NCI-H1105 treated with DMSO at 0.1 percent for 48 hours (cell line): ENCODE measurements at regions not wholly inside any gene's neighbourhood (a gene's known extent, or its start where the extent isn't known, plus 50 kb on each side); places are given as distances from the start of the nearest gene placed in this dataset.
"Not testable (repeated sequence)": the region's sequence is repeated elsewhere in the genome, so short reads cannot be mapped to it uniquely, and the experiment has no call there.

ENCODE experiments used
- DNase-seq: peaks from one replicate; lab custom pipeline; 2025; lab: John Stamatoyannopoulos, UW

DNA sequence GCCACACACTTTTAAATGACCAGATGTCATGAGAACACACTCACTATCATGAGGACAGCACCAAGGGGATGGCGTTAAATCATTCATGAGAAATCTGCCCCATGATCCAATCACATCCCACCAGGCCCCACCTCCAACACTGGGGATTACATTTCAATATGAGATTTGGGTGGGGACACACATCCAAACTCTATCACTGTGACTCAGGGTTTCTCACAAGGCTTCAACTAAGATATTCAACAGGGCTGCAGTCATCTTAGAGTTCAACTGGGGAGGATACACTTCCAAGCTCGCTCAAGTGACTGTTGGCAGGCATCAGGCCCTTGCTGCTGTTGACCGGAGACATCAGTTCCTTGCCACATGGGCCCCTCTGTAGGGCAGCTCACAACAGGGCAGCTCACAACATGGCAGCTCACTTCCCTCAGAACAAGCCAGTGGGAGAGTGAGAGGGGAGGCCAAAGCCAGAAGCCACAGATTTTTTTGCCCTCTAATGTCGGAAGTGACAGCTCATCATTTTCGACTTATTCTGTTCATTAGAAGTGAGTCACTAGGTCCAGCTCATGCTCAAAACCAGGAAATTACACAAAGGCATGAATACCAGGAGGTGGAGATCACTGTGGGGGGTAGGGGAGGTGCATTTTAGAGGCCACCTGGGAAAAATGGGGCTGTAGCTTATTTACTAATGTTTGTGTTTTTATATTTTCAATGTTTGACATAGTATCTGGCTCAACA, 50.8 kb upstream of the PTHLH start:
- DNase-seq, result no peak

DNA sequence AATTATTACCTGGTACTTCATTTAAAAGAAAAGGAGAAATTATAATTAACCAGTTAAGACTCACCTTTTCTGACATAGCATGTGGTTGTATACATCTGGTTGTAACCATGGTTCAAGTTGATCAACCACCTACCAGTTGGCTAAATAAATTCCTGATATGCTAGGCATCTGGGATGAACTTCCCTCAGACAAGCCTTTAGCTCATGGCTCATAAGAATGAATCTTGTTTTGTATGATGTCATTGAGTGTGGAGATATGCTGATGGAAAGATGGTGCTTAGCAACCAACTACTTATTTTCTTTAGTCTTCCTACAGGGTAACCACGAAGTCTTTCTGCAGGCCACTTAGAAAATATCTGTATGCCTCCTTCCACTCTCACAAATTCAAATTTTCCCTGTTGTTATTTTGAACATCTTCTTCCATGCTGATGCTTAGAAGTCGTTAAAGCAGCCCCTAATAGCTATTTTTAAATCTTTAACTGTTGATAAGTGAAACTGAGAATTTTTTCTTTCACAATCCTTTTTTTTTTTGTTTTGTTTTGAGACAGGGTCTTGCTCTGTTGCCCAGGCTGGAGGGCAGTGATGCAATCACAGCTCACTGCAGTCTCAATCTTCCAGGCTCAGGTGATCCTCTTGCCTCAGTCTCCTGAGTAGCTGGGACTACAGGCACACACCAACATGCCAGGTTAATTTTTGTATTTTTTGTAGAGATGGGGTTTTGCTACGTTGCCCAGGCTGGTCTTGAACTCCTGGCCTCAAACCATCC, 51.9 kb upstream of the PTHLH start:
- DNase-seq, result no peak

GRCh38 chr12:28025821-28026505, 53.4 kb upstream of the PTHLH start:
- no peak for DNase-seq

GRCh38 chr12:28026701-28027100, 54.2 kb upstream of the PTHLH start:
- DNase-seq, result no peak

- DNase-seq, result no peak
These were observed 54.8 kb upstream of the PTHLH start for GRCh38 chr12:28027328-28027727.

DNA sequence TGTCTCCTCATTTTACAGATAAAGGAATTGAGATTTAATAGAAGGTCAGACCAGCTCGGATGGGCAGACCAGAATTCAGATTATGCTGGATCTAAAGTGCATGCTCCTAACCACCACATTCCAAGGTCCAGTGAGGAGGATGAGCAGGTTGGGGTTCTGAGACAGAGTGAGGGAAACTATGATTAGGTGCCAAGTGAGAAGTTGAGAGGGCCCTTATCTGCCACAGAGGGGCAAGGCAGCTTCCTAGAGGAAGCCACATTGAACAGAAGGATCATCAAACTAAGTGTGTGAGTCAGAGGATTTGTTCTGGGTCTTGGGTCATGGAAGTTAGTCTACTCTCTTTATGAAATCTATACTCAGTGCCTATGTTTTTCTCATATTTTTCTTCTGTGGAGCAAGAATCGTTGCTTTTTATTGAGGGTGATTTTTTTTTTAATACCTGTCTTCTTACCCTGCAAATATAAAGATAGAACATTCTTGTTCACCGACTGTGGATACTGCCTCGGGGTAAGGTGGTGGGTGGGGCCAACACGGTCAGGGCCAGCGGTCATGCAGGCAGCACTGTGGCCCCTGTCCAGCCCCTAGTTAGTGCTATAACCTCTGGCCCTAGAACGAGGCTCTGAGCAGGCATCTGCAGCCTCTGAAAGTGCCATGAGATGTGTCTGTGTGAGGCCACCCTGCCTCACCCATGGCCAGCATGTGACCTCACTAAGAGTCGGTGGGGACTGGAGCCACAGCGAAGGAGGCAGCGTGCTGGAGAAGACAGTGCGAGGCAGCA, 55.6 kb upstream of the PTHLH start:
- DNase-seq, result no peak

DNA sequence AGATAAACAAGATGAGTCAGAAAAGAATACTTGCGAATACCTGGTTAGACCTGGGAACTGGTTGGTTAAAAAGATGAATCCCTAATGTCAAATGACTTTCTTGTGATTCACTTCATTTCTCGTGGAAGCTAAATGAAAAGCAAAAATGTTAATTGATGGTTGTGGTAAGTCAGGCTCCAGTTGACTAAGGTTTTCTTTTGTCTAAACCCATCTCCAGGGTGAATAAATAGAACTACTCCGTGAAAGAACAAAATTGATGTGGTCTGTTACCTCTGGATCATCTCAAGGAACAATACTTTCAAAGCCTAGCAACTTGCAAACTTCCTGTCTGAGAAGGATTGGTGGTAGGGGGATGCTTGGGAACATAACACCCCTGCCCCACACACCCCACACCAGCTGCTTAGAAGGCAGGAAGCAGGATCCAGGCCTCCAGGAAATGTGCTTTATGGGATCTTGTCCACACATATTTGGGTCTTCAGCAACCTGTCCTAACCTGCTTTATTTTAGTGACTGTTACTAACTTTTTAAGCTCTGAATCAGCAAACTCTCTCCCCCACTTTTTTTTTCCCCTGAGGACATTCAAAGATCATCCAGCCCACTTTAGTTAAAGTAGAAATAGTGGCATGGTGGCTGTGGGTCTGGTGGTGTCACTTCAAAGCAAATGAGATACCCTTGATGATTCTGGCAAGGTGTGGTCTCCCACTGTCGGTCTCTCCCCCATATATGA, 60.4 kb upstream of the PTHLH start:
- DNase-seq, result no peak

DNA sequence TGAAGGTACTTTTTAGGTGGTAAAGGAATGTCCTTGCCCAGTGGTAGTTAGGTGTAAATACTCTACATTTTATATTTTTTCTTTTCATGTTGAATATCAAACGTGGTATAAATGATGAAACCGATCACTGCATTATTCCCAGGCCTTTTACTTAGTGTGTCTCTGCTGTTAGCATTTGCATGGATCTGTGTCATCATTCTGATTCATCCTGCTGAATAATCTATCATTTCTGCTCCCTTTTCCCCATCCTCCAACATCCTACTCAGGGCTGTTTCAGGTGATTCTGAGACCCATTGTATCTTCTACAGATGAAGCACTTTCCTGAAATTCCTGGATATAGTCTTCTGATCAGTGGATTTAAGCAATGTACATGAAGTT, 61.0 kb upstream of the PTHLH start:
- no peak for DNase-seq

- no peak for DNase-seq
These were observed 61.7 kb upstream of the PTHLH start for GRCh38 chr12:28034271-28034670.

- DNase-seq, result no peak
These were observed 63.0 kb upstream of the PTHLH start for GRCh38 chr12:28035500-28035899.

GRCh38 chr12:28036940-28037339, 64.4 kb upstream of the PTHLH start:
- DNase-seq, result no peak

DNA sequence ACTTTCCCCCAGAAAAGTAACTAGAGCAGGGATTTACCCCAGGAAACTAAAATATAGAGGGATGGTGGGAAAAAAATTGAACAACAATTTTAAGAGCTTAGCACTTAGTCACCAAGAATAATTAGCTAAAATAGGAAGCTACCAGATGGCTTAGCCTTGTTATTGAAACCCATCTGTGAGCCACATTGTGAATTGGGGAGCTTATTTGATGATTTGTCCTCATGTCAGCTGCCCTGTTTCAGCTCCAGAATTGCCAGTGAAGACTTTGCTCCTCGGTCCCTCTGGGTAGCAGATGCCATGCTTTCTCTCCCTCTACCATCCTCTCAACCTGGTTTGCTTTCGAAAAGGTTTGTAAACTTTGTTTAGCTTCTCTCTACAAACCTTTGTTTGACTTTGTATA, 67.7 kb upstream of the PTHLH start:
- DNase-seq, result no peak

- DNase-seq, result not testable (repeated sequence)
These were observed 74.1 kb upstream of the PTHLH start for GRCh38 chr12:28046600-28046999.

DNA sequence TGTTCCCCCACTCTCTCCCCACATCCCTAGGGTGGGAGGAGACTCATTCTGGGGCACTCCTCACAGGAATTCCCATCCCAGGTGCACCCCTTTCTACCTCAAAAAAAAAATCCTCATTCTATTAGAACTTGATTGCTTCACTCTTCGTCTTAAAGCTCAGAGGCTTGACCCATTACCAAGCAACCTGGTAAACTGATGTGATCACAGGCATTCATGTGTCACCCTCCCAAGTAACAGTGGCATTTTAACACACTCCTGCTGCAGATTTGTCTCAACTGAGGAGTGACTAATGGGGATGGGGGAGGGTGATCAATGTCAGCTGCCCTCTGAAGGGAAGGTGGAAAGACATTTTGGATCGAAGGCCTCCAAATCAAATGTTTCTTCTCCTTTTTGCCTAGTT, 78.1 kb upstream of the PTHLH start:
- no peak for DNase-seq

- DNase-seq, result no peak
These were observed 79.2 kb upstream of the PTHLH start for GRCh38 chr12:28051516-28052354.

DNA sequence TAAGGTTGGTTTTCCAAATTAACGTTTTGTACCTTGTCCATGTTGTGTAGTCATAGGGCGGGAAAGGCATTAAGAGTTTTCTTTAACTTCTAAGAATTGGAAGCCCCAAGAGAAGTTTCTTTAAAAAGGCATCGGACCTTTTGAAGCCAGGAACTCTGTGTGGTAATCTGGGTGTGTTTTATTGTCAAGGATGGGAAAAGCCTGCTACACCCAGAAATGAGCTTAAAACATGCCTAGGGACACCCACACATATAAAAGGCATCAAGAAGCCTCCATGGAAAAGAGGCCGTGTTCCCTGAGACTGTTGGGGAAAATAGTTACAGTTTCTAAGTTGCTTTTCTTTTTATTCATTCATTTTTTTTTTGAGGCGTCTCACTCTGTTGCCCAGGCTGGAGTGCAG, 81.0 kb upstream of the PTHLH start:
- DNase-seq, result no peak

DNA sequence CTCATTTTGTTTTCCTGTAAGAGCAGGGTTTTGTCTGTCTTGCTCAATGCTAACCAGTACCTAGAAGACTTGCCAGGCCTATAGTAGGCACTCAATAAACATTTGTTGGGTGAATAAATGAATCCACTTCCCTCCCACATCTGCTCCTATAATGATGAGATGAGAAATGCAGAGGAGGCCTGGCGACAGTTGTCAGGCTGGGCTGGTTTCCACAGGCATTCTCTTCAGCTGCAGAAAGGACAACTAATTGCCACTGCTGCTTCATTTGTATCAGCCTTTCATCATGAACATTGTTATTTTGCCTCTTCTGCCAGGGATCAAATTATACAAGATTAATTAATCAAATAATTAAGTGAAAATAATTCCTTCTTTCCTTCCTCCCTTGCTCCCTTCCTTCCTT, 82.0 kb upstream of the PTHLH start:
- no peak for DNase-seq

GRCh38 chr12:28057856-28058615, 85.5 kb upstream of the PTHLH start:
- no peak for DNase-seq

- DNase-seq, result no peak
These were observed 86.7 kb upstream of the PTHLH start for GRCh38 chr12:28059220-28059619.

- no peak for DNase-seq
These were observed 87.1 kb upstream of the PTHLH start for GRCh38 chr12:28059668-28060067.
